ENCODE measurements at regions not wholly inside any gene's neighbourhood (a gene's known extent, or its start where the extent isn't known, plus 50 kb on each side); places are given as distances from the start of the nearest gene placed in this dataset.

DNA sequence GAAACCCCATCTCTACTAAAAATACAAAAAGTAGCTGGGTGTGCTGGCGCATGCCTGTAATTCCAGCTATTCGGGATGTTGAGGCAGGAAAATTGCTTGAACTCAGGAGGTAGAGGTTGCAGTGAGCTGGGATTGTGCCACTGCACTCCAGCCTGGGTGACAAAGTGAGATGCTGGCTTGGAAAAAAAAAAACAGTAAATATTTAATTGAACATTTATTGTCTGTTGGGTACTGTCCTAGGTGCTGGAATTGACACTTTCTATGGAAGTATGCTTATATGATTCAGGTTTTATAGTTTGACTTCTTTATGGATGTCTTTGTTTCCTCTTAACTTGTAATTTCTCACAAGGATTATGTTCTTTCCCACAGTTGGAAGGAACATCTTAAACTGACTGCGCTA is 633.1 kb upstream of the SETBP1 start:
- TF ChIP-seq ZFP3 (CRISPR knock-in tag; IDR thresholded peaks at IDR 0.05) = no peak
- TF ChIP-seq SNAI2 (CRISPR knock-in tag; IDR thresholded peaks at IDR 0.05) = no peak
- no peak for TF ChIP-seq RARB (CRISPR knock-in tag; IDR thresholded peaks at IDR 0.05)
- TF ChIP-seq, protein P1, sequence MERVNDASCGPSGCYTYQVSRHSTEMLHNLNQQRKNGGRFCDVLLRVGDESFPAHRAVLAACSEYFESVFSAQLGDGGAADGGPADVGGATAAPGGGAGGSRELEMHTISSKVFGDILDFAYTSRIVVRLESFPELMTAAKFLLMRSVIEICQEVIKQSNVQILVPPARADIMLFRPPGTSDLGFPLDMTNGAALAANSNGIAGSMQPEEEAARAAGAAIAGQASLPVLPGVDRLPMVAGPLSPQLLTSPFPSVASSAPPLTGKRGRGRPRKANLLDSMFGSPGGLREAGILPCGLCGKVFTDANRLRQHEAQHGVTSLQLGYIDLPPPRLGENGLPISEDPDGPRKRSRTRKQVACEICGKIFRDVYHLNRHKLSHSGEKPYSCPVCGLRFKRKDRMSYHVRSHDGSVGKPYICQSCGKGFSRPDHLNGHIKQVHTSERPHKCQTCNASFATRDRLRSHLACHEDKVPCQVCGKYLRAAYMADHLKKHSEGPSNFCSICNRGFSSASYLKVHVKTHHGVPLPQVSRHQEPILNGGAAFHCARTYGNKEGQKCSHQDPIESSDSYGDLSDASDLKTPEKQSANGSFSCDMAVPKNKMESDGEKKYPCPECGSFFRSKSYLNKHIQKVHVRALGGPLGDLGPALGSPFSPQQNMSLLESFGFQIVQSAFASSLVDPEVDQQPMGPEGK (CRISPR knock-in tag; IDR thresholded peaks at IDR 0.05; ENCODE audit: borderline replicate concordance) = no peak
- TF ChIP-seq ZNF8 (CRISPR knock-in tag; IDR thresholded peaks at IDR 0.05) = no peak

All from SK-N-SH treated with all-trans-retinoic acid at 6 μM for 48 hours (cell line).